Prostate gland (tissue), 2 donors: ENCODE measurements at regions not wholly inside any gene's neighbourhood (a gene's known extent, or its start where the extent isn't known, plus 50 kb on each side); places are given as distances from the start of the nearest gene placed in this dataset.

ENCODE experiments used
- DNase-seq: peaks from one replicate; pipeline ENCODE4 v3.0.0-alpha.2; 2019; ENCODE audit warnings: low spot score
- H3K27ac ChIP-seq, 2 donors: fragments of 200-600 bp; sonication (generic); 2 replicates each; pipeline ENCODE4 v1.5.1; 2017 to 2019
- H3K27me3 ChIP-seq: fragments of 200-600 bp; sonication (generic); replicated peaks from 2 replicates; pipeline ENCODE4 v1.5.1; 2019; ENCODE audit not compliant: insufficient read depth
- H3K36me3 ChIP-seq, 2 donors: fragments of 200-600 bp; sonication (generic); 1 replicate in 1 of 2; 2 replicates in 1 of 2; pipeline versions ENCODE4 v1.5.1 to v1.8.1; 2017 to 2019
- H3K4me1 ChIP-seq: fragments of 200-600 bp; sonication (generic); replicated peaks from 2 replicates; pipeline ENCODE4 v1.5.1; 2019
- H3K4me3 ChIP-seq, 2 donors: fragments of 200-600 bp; sonication (generic); 2 replicates each; pipeline ENCODE4 v1.5.1; 2017 to 2019
- H3K9me3 ChIP-seq: fragments of 200-600 bp; sonication (generic); 2 replicates; pipeline ENCODE4 v1.5.1; 2017
- POLR2A ChIP-seq: fragments of 450-650 bp; IDR thresholded peaks from one replicate; pipeline ENCODE4 v1.6.1; 2016; ENCODE audit warnings: antibody characterized with exemption, mild to moderate bottlenecking
- POLR2AphosphoS5 ChIP-seq: sonication (generic); formaldehyde crosslinking; IDR thresholded peaks from one replicate; pipeline ENCODE4 v1.6.1; 2017; ENCODE audit warnings: antibody characterized with exemption
- WGBS: methylation state at CpG from one replicate; pipeline ENCODE4 v1.1.5; 2018; 5-methylcytosine and 5-hydroxymethylcytosine counted together
- intact Hi-C: fragments of 100-400 bp; cut with DNase I; formaldehyde crosslinking; loops from one replicate; pipeline ENCODE4 v1.14.2; 2022
- TF ChIP-seq, protein P1 (sequence below), 4 experiments: fragments of 200-600 bp in 2 of 4; fragments of 450-650 bp in 2 of 4; sonication (generic) in 2 of 4; IDR thresholded peaks; 1 replicate in 3 of 4; 2 replicates in 1 of 4; pipeline ENCODE4 v1.5.1; 2016 to 2019; ENCODE audit warnings: antibody characterized with exemption in 4 of 4, mild to moderate bottlenecking in 2 of 4, moderate library complexity in 2 of 4

DNA sequence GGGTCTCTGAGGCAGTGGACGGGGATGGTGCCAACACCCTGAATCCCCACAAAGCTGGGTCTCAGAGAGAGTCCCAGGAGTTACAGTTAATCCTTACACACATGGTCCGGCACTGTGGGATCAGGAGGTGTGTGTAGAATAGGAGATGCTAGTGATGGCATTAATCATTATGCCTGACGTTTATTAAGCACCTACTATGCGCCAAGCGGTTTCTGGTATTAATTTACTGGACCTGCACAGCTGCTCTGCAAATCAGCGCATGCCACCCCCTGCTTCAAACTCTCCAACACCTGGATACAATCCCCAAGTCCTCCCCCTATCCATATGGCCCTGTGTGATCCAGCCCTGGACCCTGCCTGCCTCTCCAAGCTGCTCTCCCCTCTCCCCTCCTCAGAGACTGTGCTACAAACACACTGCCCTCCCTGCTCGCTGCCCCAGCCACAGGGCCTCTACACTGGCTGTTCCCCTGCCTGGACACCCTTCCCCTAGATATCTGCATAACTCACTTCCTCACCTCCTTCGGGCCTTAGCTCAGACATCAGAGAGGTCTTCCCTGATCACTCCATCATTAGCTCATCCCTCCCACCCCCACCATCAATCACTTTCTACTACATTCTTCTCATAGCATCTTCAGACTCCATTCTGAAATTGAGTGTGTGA lies 86.0 kb downstream of the RFLNA start:
- intact Hi-C loops: loop anchor here (5.0 kb wide), 2 partner anchors 126 to 186 kb away; partner anchors contain the start of gene NCOR2
- no peak for DNase-seq
- no peak overlapping the region for H3K4me3 ChIP-seq
- peaks cover 9 to 27% of the 10 kb centered on the region in 2 donors for H3K36me3 ChIP-seq
- H3K27ac ChIP-seq: peak overlapping the region; percentile 74 to 81
- peaks cover 36% of the 10 kb centered on the region for H3K4me1 ChIP-seq
- H3K27me3 ChIP-seq: no peaks in the 10 kb centered on the region
- 58% methylated on average over 8 of the region's 8 CpGs for WGBS
- TF ChIP-seq, protein P1, sequence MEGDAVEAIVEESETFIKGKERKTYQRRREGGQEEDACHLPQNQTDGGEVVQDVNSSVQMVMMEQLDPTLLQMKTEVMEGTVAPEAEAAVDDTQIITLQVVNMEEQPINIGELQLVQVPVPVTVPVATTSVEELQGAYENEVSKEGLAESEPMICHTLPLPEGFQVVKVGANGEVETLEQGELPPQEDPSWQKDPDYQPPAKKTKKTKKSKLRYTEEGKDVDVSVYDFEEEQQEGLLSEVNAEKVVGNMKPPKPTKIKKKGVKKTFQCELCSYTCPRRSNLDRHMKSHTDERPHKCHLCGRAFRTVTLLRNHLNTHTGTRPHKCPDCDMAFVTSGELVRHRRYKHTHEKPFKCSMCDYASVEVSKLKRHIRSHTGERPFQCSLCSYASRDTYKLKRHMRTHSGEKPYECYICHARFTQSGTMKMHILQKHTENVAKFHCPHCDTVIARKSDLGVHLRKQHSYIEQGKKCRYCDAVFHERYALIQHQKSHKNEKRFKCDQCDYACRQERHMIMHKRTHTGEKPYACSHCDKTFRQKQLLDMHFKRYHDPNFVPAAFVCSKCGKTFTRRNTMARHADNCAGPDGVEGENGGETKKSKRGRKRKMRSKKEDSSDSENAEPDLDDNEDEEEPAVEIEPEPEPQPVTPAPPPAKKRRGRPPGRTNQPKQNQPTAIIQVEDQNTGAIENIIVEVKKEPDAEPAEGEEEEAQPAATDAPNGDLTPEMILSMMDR (IDR thresholded peaks at IDR 0.05): no peak
- no peak for TF ChIP-seq POLR2A
- no peak for TF ChIP-seq POLR2AphosphoS5
- H3K9me3 ChIP-seq: no peaks in the 10 kb centered on the region

DNA sequence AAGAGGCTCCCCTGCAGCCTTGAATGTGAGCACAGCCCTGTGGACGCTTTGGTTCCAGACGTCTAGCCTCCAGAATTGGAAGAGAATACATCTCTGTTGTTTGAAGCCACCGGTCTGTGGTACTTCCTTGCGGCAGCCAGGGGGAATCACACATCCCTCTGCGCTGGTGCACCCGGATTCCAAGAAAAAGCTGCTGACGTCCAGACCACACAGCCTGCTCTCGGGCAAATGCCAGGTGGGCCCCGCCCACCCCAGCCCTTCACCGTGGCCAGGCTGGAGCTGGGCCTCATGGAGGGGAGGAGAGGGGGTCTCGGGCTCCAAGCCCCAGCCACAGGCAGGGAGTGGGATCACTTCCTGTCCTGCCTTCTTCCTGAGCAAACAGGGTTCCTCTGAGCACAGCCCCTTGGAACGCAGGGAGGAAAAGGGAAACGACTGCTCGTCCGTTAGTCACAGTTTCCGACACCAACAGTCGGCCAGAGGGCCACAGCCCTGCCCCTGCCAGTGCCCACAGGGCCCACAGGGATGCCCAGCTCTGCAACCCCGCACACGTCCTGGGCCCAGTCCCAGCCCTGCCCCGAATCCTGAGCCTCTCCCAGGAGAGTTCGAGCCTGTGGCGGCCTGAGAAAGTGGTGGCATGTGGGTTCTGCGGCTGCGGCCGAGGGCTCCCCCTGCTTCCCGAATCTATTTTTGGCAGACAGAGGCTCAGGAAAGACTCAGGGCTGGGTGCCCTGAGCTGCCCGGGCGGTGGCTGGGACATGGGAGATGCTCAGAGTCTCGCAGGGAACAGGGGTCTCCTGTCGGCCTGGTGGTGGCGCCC lies 85.3 kb downstream of the RFLNA start:
- intact Hi-C loops: loop anchor here (5.0 kb wide), 2 partner anchors 127 to 187 kb away; partner anchors contain the start of gene NCOR2
- 19% methylated on average over 30 of the region's 31 CpGs for WGBS
- Histone ChIP-seq H3K4me3 (no peak overlapping the region), H3K27ac (peak overlapping the region; percentile 74 to 81), H3K36me3 (peaks cover 6 to 19% of the 10 kb centered on the region in 2 donors), H3K4me1 (peaks cover 36% of the 10 kb centered on the region), H3K9me3 (no peaks in the 10 kb centered on the region), H3K27me3 (no peaks in the 10 kb centered on the region)
- peak; percentile 55 for DNase-seq
- peak; percentile 34 for TF ChIP-seq POLR2AphosphoS5
- TF ChIP-seq, protein P1 (IDR thresholded peaks at IDR 0.05): peak in 3 of 4 experiments; percentile 37 to 69 (median 56)
- no peak for TF ChIP-seq POLR2A

DNA sequence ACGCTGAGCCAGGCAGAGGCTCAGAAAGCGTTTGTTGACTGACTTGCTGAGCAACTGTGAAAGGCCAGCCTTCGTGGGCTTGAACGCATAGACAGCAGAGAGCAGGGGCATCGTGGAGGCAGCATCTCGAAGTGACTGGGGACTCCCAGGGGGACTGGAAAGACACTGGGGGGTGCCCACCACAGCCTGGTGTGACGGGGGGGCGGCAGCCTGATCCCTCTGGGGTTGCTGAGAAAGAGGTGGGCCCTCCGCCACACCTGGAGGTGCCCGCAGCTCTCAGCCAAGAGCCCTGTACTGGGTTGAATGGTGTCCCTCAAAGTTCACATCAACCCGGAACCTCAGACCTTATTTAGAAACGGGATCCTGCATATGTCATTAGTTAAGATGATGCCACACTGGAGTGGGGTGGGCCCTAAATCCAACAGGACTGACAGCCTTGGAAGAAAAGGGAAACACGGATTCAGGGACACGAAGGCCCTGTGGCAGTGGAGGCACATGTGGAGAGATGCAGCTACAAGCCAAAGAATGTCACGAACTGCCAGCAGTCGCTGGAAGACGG lies 84.6 kb downstream of the RFLNA start:
- intact Hi-C loops: no loop called here
- Histone ChIP-seq H3K4me1 (peaks cover 36% of the 10 kb centered on the region), H3K9me3 (no peaks in the 10 kb centered on the region), H3K27ac (peak overlapping the region; percentile 74 to 81), H3K27me3 (no peaks in the 10 kb centered on the region), H3K36me3 (peaks cover 6 to 13% of the 10 kb centered on the region in 2 donors), H3K4me3 (no peak overlapping the region)
- WGBS: 66% methylated on average over 17 of the region's 17 CpGs
- DNase-seq: no peak
- no peak for TF ChIP-seq POLR2A
- TF ChIP-seq, protein P1 (IDR thresholded peaks at IDR 0.05): no peak

DNA sequence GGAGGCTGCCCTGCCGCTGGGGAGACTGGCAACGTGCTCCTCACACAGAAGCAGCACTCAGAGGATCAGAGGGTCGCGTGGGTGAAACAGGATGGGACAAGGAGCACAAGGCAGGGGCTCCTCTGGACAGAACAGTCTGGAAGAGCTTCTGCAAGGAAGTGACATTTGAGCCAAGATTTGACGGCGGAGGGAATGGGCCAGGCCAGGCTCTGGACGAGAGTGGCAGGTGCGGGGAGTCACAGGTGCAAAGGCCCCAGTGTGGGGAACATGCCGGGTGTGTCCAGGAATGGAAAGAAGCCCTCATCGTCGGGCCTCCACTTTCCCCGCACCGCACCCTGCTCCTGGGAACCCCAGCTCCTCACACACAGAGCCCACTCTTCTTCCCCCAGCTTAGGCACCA lies 84.0 kb downstream of the RFLNA start:
- Histone ChIP-seq H3K27me3 (no peaks in the 10 kb centered on the region), H3K4me3 (no peak overlapping the region), H3K36me3 (peaks cover 6 to 9% of the 10 kb centered on the region in 2 donors), H3K9me3 (no peaks in the 10 kb centered on the region), H3K27ac (peak overlapping the region; percentile 74 to 81), H3K4me1 (peaks cover 36% of the 10 kb centered on the region)
- TF ChIP-seq, protein P1 (IDR thresholded peaks at IDR 0.05): no peak
- 83% methylated on average over 13 of the region's 13 CpGs for WGBS
- no peak for DNase-seq
- intact Hi-C loops: no loop called here
